ENCODE measurements at regions not wholly inside any gene's neighbourhood (a gene's known extent, or its start where the extent isn't known, plus 50 kb on each side); places are given as distances from the start of the nearest gene placed in this dataset.

GRCh38 chr2:173696274-173696673 is 268.9 kb downstream of the SP3 start:
- peaks cover 1% of the 10 kb centered on the region for H3K27me3 ChIP-seq (ENCODE audit: control insufficient read depth, insufficient read depth, low read length)
- TF ChIP-seq CTCF (IDR thresholded peaks at IDR 0.05; ENCODE audit: insufficient read depth, low read depth, low read length): no peak
- ChIA-PET CTCF (no interaction called here), POLR2A (no interaction called here)
- no peak overlapping the region for H3K4me3 ChIP-seq (ENCODE audit: low read depth, low read length)
- no peak for DNase-seq (ENCODE audit: low read depth)
- no peaks in the 10 kb centered on the region for H3K36me3 ChIP-seq (ENCODE audit: control insufficient read depth, insufficient read depth, low read length)

GRCh38 chr2:173697929-173698328 is 267.2 kb downstream of the SP3 start:
- ChIA-PET CTCF (no interaction called here), POLR2A (no interaction called here)
- Histone ChIP-seq H3K36me3 (ENCODE audit: control insufficient read depth, insufficient read depth, low read length) (no peaks in the 10 kb centered on the region), H3K4me3 (ENCODE audit: low read depth, low read length) (no peak overlapping the region), H3K27me3 (ENCODE audit: control insufficient read depth, insufficient read depth, low read length) (peaks cover 1% of the 10 kb centered on the region)
- no peak for DNase-seq (ENCODE audit: low read depth)
- no peak for TF ChIP-seq CTCF (IDR thresholded peaks at IDR 0.05; ENCODE audit: insufficient read depth, low read depth, low read length)

GRCh38 chr2:173705656-173706055 is 259.5 kb downstream of the SP3 start:
- ChIA-PET POLR2A (no interaction called here), CTCF (no interaction called here)
- Histone ChIP-seq H3K4me3 (ENCODE audit: low read depth, low read length) (no peak overlapping the region), H3K36me3 (ENCODE audit: control insufficient read depth, insufficient read depth, low read length) (no peaks in the 10 kb centered on the region), H3K27me3 (ENCODE audit: control insufficient read depth, insufficient read depth, low read length) (no peaks in the 10 kb centered on the region)
- TF ChIP-seq CTCF (IDR thresholded peaks at IDR 0.05; ENCODE audit: insufficient read depth, low read depth, low read length): no peak
- DNase-seq (ENCODE audit: low read depth): no peak

- no peak for DNase-seq (ENCODE audit: low read depth)
- no peaks in the 10 kb centered on the region for H3K27me3 ChIP-seq (ENCODE audit: control insufficient read depth, insufficient read depth, low read length)
- TF ChIP-seq CTCF (IDR thresholded peaks at IDR 0.05; ENCODE audit: insufficient read depth, low read depth, low read length): no peak
- ChIA-PET POLR2A (no interaction called here), CTCF (no interaction called here)
- H3K36me3 ChIP-seq (ENCODE audit: control insufficient read depth, insufficient read depth, low read length): no peaks in the 10 kb centered on the region
- no peak overlapping the region for H3K4me3 ChIP-seq (ENCODE audit: low read depth, low read length)
Observed at GRCh38 chr2:173706936-173707335, 258.2 kb downstream of the SP3 start.

- no peaks in the 10 kb centered on the region for H3K27me3 ChIP-seq (ENCODE audit: control insufficient read depth, insufficient read depth, low read length)
- ChIA-PET POLR2A (no interaction called here), CTCF (no interaction called here)
- no peak for TF ChIP-seq CTCF (IDR thresholded peaks at IDR 0.05; ENCODE audit: insufficient read depth, low read depth, low read length)
- no peak overlapping the region for H3K4me3 ChIP-seq (ENCODE audit: low read depth, low read length)
- no peak for DNase-seq (ENCODE audit: low read depth)
- no peaks in the 10 kb centered on the region for H3K36me3 ChIP-seq (ENCODE audit: control insufficient read depth, insufficient read depth, low read length)
Observed at GRCh38 chr2:173708806-173709205, 256.4 kb downstream of the SP3 start.
